Astrocyte (in vitro differentiated cells and primary cell): ENCODE measurements at regions not wholly inside any gene's neighbourhood (a gene's known extent, or its start where the extent isn't known, plus 50 kb on each side); places are given as distances from the start of the nearest gene placed in this dataset.

Experiments used
- EZH2 ChIP-seq: IDR thresholded peaks from 2 replicates; pipeline ENCODE4 v1.6.1; 2012; ENCODE audit warnings: mild to moderate bottlenecking, low read length, inconsistent platforms; ENCODE audit not compliant: insufficient read depth
- TF ChIP-seq, protein P1 (sequence below): IDR thresholded peaks from 2 replicates; pipeline ENCODE4 v1.5.1; 2011; ENCODE audit warnings: low read depth, mild to moderate bottlenecking, inconsistent platforms, low read length, moderate library complexity; ENCODE audit not compliant: insufficient read depth

DNA sequence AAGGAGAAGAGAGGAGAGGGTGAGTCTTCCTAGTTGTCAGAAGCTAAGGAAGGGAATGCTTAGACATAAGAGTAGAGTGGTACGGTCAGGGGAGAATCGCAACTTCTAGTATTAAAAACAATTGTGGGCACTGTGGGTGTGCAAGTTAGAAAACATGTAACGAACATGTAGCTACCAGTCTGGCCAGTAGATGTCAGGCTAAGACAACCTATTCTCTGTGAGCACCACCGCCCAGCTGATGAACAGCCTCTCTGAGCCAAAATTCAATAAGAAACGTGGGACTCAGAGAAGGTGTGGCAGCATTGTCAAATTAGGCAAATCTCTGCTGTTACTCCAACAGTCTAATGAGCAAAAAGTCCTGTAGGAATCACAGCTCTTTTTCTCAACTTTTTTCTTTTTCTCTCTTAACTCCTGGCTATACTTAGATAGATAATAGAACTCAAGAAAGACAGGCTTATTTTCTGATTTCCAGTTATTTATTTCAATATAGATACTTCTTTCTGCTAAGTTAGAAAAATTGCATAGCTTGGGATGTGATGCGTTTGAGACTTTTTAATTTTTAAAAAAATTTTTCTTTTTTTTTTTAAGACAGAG lies 186.2 kb downstream of the USP12 start:
- TF ChIP-seq, protein P1, sequence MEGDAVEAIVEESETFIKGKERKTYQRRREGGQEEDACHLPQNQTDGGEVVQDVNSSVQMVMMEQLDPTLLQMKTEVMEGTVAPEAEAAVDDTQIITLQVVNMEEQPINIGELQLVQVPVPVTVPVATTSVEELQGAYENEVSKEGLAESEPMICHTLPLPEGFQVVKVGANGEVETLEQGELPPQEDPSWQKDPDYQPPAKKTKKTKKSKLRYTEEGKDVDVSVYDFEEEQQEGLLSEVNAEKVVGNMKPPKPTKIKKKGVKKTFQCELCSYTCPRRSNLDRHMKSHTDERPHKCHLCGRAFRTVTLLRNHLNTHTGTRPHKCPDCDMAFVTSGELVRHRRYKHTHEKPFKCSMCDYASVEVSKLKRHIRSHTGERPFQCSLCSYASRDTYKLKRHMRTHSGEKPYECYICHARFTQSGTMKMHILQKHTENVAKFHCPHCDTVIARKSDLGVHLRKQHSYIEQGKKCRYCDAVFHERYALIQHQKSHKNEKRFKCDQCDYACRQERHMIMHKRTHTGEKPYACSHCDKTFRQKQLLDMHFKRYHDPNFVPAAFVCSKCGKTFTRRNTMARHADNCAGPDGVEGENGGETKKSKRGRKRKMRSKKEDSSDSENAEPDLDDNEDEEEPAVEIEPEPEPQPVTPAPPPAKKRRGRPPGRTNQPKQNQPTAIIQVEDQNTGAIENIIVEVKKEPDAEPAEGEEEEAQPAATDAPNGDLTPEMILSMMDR: peak; percentile 75
- TF ChIP-seq EZH2: no peak
